Esophagus squamous epithelium (tissue), 5 donors: ENCODE measurements at regions not wholly inside any gene's neighbourhood (a gene's known extent, or its start where the extent isn't known, plus 50 kb on each side); places are given as distances from the start of the nearest gene placed in this dataset.

ENCODE experiments used
- DNase-seq: peaks from one replicate; lab custom pipeline; 2025; lab: John Stamatoyannopoulos, UW
- H3K27ac ChIP-seq, 4 donors: fragments of 200-600 bp; sonication (generic); one replicate each; pipeline ENCODE4 v1.5.1; 2016 to 2019; ENCODE audit warnings: mild to moderate bottlenecking in 1 of 4
- H3K27me3 ChIP-seq, 4 donors: fragments of 200-600 bp; sonication (generic); 1 replicate in 3 of 4; 2 replicates in 1 of 4; pipeline versions ENCODE4 v1.5.1 to v1.6.0; 2017 to 2021; ENCODE audit warnings: antibody characterized with exemption in 1 of 4
- H3K36me3 ChIP-seq, 3 donors: fragments of 200-600 bp; sonication (generic); one replicate each; pipeline ENCODE4 v1.5.1; 2016 to 2019
- H3K4me1 ChIP-seq, 3 donors: fragments of 200-600 bp; sonication (generic); one replicate each; pipeline ENCODE4 v1.5.1; 2017 to 2019
- H3K4me3 ChIP-seq, 4 donors: fragments of 200-600 bp; sonication (generic); 1 replicate in 3 of 4; 2 replicates in 1 of 4; pipeline ENCODE4 v1.5.1; 2016 to 2019; ENCODE audit warnings: mild to moderate bottlenecking in 2 of 4, moderate library complexity in 1 of 4
- H3K9me3 ChIP-seq, 3 donors: fragments of 200-600 bp; sonication (generic); one replicate each; pipeline ENCODE4 v1.5.1; 2016 to 2019
- CTCF ChIP-seq, 6 experiments: fragments of 450-650 bp in 4 of 6; fragments of 200-600 bp in 2 of 6; sonication (generic) in 2 of 6; IDR thresholded peaks; one replicate each; pipeline ENCODE4 v1.5.1; 2016 to 2019; ENCODE audit warnings: antibody characterized with exemption in 6 of 6, mild to moderate bottlenecking in 4 of 6, moderate library complexity in 4 of 6
- POLR2A ChIP-seq, 4 donors: fragments of 450-650 bp; IDR thresholded peaks; one replicate each; pipeline ENCODE4 v1.6.1; 2017; ENCODE audit warnings: antibody characterized with exemption in 4 of 4, mild to moderate bottlenecking in 4 of 4, moderate library complexity in 3 of 4
- WGBS, 2 donors: methylation state at CpG; one replicate each; pipeline ENCODE4 v1.1.5; 2018; 5-methylcytosine and 5-hydroxymethylcytosine counted together
- intact Hi-C: fragments of 100-400 bp; cut with DNase I; formaldehyde crosslinking; loops from one replicate; pipeline ENCODE4 v1.15.0; 2022
- donor health status: DM: yes; HTN: yes; CAD: no.

DNA sequence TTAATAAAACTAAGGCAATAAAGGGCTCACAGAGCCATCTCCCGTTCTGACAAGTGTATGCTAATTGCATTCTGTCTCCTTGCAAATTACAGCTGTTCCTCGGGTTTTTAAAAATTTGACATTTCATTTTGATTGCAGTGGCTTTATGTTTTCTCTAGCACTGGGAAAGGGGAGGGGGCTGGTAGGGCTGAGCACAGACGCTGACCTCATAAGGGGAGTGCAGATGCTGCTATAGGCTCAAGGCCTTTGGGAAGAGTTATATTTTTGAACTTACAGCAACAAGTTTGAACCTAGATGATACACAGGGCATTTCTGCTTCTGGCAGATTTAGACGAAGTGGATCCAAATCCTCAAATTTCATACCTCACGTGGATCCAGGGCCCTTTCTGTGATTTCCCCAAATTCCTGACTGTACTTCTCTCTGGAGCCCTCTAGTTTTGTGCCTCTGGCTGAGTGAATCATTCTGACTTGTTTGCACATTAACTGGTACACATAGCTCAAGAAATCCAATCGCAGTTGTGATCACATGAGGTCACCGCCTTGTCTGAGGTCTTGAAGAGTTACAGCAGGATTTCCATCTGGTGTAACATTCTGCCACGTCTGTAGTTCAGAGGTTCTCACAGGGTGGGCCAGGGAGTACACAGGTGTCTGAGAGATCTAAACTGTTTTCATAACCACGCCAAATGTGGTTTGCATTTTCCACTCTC, 230.3 kb downstream of the C1orf94 start:
- 30 to 36% methylated on average over 9 of the region's 9 CpGs for WGBS, 2 donors
- no peaks in the 10 kb centered on the region for H3K27me3 ChIP-seq
- intact Hi-C loops = no loop called here
- H3K4me1 ChIP-seq = peaks cover 0 to 20% (median 8%) of the 10 kb centered on the region in 3 donors
- H3K4me3 ChIP-seq = no peak overlapping the region
- H3K27ac ChIP-seq = peak overlapping the region in 1 of 4 donors; percentile 36
- TF ChIP-seq CTCF (IDR thresholded peaks at IDR 0.05) = no peak
- no peak for TF ChIP-seq POLR2A (IDR thresholded peaks at IDR 0.05)
- no peaks in the 10 kb centered on the region for H3K36me3 ChIP-seq
- no peak for DNase-seq
- no peaks in the 10 kb centered on the region for H3K9me3 ChIP-seq

GRCh38 chr1:34408011-34408410, 231.3 kb downstream of the C1orf94 start:
- Histone ChIP-seq H3K36me3 (no peaks in the 10 kb centered on the region), H3K4me3 (no peak overlapping the region), H3K27me3 (no peaks in the 10 kb centered on the region), H3K4me1 (peaks cover 0 to 20% (median 8%) of the 10 kb centered on the region in 3 donors), H3K9me3 (no peaks in the 10 kb centered on the region), H3K27ac (no peak overlapping the region)
- WGBS, 2 donors = 52 to 57% methylated on average over 4 of the region's 4 CpGs
- no peak for TF ChIP-seq CTCF (IDR thresholded peaks at IDR 0.05)
- TF ChIP-seq POLR2A (IDR thresholded peaks at IDR 0.05) = no peak
- no peak for DNase-seq
- intact Hi-C loops = no loop called here

DNA sequence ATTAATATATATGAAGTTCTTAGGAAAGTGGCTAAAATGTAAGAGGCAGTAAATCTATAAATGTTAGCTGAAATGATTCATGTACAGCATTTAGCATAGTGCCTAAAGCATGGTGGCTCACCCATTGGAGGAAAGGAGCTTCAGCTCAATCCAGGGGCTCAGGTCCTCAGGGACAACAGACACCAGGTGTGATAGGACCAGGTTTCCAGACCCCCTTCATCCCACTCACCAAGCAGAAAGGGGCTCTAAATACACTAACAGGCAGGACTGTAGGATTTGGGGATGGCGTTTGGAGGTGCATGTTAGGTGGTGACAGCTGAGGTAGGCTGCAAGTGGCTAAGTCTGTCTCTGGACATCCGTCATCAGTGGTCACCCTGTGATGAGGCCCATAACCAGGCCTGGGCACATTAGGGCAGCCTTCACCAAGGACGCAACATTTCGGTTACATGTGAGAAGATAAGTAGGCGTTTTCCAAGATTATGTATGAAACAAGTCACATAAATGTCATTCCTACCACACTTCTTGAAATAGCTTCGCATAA, 233.1 kb downstream of the C1orf94 start:
- TF ChIP-seq POLR2A (IDR thresholded peaks at IDR 0.05) = no peak
- TF ChIP-seq CTCF (IDR thresholded peaks at IDR 0.05) = no peak
- H3K4me3 ChIP-seq = no peak overlapping the region
- H3K9me3 ChIP-seq = no peaks in the 10 kb centered on the region
- H3K27ac ChIP-seq = no peak overlapping the region
- no peaks in the 10 kb centered on the region for H3K36me3 ChIP-seq
- WGBS, 2 donors = 86 to 96% methylated on average over 6 of the region's 6 CpGs
- intact Hi-C loops = no loop called here
- peaks cover 0 to 27% (median 8%) of the 10 kb centered on the region in 3 donors for H3K4me1 ChIP-seq
- DNase-seq = no peak
- H3K27me3 ChIP-seq = no peaks in the 10 kb centered on the region

GRCh38 chr1:34412598-34413370, 236.1 kb downstream of the C1orf94 start:
- Histone ChIP-seq H3K4me1 (peaks cover 0 to 34% (median 8%) of the 10 kb centered on the region in 3 donors), H3K4me3 (no peak overlapping the region), H3K36me3 (no peaks in the 10 kb centered on the region), H3K27ac (no peak overlapping the region), H3K9me3 (no peaks in the 10 kb centered on the region), H3K27me3 (no peaks in the 10 kb centered on the region)
- TF ChIP-seq CTCF (IDR thresholded peaks at IDR 0.05) (no peak), POLR2A (IDR thresholded peaks at IDR 0.05) (no peak)
- no peak for DNase-seq
- intact Hi-C loops = no loop called here
- 71 to 77% methylated on average over 12 of the region's 12 CpGs for WGBS, 2 donors

DNA sequence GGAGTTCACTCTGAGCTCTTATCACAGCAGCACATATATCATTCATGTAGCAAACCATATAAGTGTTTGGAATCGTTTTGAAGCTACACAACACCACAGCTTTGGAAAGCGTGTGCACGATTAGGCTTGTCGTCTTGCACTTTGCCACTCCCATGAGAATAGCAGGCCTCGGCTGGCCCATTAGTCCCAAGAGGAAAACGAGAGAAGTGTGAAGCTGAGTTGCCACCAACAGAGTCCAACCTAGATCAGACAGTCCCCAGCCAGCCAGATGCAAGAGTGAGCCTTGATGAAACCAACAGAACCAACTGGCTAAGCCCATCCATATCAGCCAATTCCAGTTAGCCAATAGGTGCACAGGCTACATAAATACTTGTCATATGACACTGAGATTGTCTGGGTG, 238.4 kb downstream of the C1orf94 start:
- no peak for DNase-seq
- H3K4me1 ChIP-seq = peaks cover 0 to 33% (median 8%) of the 10 kb centered on the region in 3 donors
- H3K9me3 ChIP-seq = no peaks in the 10 kb centered on the region
- H3K36me3 ChIP-seq = no peaks in the 10 kb centered on the region
- 45 to 67% methylated on average over 4 to 6 of the region's 6 CpGs for WGBS, 2 donors
- no peak overlapping the region for H3K4me3 ChIP-seq
- H3K27me3 ChIP-seq = peaks cover 0 to 3% (median 0%) of the 10 kb centered on the region in 4 donors
- intact Hi-C loops = no loop called here
- TF ChIP-seq CTCF (IDR thresholded peaks at IDR 0.05) = no peak
- TF ChIP-seq POLR2A (IDR thresholded peaks at IDR 0.05) = no peak
- peak overlapping the region in 2 of 4 donors; percentile 64 to 68 for H3K27ac ChIP-seq
